Glutamatergic neuron (in vitro differentiated cells): ENCODE measurements at regions not wholly inside any gene's neighbourhood (a gene's known extent, or its start where the extent isn't known, plus 50 kb on each side); places are given as distances from the start of the nearest gene placed in this dataset.

ENCODE experiments used
- DNase-seq: peaks from one replicate; pipeline ENCODE4 v3.0.0; 2022
- H3K27ac Mint-ChIP-seq: one replicate; pipeline ENCODE4 v1.8.0; 2020; ENCODE audit warnings: mild to moderate bottlenecking, mixed read lengths, inconsistent platforms; ENCODE audit not compliant: unreplicated experiment
- H3K27me3 Mint-ChIP-seq: one replicate; pipeline ENCODE4 v1.8.0; 2020; ENCODE audit warnings: mild to moderate bottlenecking, moderate library complexity, mixed read lengths, inconsistent platforms; ENCODE audit not compliant: unreplicated experiment
- H3K36me3 Mint-ChIP-seq: one replicate; pipeline ENCODE4 v1.8.0; 2020; ENCODE audit warnings: mild to moderate bottlenecking, mixed read lengths, inconsistent platforms; ENCODE audit not compliant: unreplicated experiment
- H3K4me1 Mint-ChIP-seq: one replicate; pipeline ENCODE4 v1.8.0; 2020; ENCODE audit warnings: mild to moderate bottlenecking, low read depth, mixed read lengths, inconsistent platforms; ENCODE audit not compliant: unreplicated experiment
- H3K4me3 Mint-ChIP-seq: one replicate; pipeline ENCODE4 v1.8.0; 2020; ENCODE audit warnings: mild to moderate bottlenecking, mixed read lengths, inconsistent platforms; ENCODE audit not compliant: unreplicated experiment
- H3K9me3 Mint-ChIP-seq: one replicate; pipeline ENCODE4 v1.8.0; 2020; ENCODE audit warnings: mild to moderate bottlenecking, moderate library complexity, mixed read lengths, inconsistent platforms; ENCODE audit not compliant: unreplicated experiment
- TF ChIP-seq, protein P1 (sequence below): fragments of 200-600 bp; sonication (generic); IDR thresholded peaks from one replicate; pipeline ENCODE4 v1.5.0; 2021; ENCODE audit not compliant: partially characterized antibody, unreplicated experiment

DNA sequence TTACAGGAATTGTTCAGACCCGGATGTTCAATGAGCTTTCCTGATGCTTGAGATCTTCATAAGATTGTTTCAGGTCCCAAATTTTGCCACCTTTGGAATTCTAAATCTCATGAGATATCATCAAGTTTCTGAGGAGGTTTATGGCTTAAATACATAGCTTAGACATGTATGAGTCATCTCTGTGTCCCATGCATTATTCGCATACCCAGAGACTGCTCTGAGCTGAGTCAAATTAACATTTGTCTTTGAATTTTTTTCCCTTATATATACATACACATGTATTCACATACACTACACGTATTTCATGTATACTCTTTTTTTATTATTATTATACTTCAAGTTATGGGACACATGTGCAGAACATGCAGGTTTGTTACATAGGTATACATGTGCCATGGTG, 744.6 kb downstream of the BRINP1 start:
- Mint-ChIP-seq H3K27ac (no peak overlapping the region), H3K4me1 (no peaks in the 10 kb centered on the region), H3K36me3 (no peaks in the 10 kb centered on the region), H3K9me3 (no peaks in the 10 kb centered on the region), H3K4me3 (no peak overlapping the region), H3K27me3 (no peaks in the 10 kb centered on the region)
- DNase-seq: no peak
- TF ChIP-seq, protein P1, sequence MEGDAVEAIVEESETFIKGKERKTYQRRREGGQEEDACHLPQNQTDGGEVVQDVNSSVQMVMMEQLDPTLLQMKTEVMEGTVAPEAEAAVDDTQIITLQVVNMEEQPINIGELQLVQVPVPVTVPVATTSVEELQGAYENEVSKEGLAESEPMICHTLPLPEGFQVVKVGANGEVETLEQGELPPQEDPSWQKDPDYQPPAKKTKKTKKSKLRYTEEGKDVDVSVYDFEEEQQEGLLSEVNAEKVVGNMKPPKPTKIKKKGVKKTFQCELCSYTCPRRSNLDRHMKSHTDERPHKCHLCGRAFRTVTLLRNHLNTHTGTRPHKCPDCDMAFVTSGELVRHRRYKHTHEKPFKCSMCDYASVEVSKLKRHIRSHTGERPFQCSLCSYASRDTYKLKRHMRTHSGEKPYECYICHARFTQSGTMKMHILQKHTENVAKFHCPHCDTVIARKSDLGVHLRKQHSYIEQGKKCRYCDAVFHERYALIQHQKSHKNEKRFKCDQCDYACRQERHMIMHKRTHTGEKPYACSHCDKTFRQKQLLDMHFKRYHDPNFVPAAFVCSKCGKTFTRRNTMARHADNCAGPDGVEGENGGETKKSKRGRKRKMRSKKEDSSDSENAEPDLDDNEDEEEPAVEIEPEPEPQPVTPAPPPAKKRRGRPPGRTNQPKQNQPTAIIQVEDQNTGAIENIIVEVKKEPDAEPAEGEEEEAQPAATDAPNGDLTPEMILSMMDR: no peak

DNA sequence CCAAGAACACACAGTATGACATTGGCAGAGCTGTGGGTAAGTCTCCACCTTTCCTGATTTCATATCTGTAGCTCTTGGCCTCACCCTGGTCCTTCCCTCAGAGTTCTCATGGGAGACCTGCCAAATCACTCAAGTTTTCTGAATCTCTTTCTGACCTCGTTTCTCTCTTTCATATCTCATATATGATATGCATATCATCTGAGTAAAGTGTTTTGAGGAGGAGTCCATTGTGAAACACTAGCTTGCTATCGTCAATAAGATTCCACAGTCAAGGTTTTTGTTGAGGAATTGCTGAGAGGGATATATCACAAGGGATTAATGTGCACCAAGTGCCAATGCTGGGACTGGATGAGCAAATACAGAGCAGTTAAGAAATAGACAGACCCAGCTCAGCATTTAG, 739.2 kb downstream of the BRINP1 start:
- H3K27ac Mint-ChIP-seq: no peak overlapping the region
- DNase-seq: no peak

DNA sequence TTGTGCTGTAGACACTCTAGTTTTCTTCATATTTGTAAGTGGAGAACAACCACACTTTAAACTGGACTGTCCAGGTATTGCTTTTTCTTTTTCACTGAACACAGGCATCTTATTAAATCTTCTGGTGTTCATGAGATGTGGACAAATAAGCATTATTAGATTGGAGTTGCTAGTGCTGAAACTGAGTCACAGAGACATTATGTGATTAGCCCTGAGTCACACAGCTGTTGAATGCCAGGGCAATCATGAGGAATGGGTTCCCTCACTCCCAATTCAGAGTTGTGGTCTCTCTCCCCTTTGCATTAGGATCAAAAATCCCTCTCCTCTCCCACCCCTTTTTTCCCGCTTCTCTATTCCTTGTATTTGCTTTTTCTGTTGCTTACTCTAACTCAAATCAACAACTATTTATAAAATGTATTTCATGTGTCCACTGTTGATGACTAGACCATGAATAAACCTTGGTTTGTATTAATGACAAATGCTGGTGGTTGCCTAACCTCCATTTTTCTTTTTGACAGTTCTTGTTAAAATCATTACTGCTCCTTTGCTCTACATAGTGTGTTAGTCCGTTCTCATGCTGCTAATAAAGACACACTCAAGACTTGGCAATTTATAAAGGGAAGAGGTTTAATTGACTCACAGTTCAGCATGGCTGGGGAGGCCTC, 738.2 kb downstream of the BRINP1 start:
- no peaks in the 10 kb centered on the region for H3K4me1 Mint-ChIP-seq

More for the DNA sequence above, 739.2 kb downstream of the BRINP1 start:
- TF ChIP-seq, protein P1: no peak
- Mint-ChIP-seq H3K9me3 (no peaks in the 10 kb centered on the region), H3K36me3 (peaks cover 6% of the 10 kb centered on the region), H3K4me3 (no peak overlapping the region), H3K27me3 (no peaks in the 10 kb centered on the region), H3K4me1 (no peaks in the 10 kb centered on the region)

DNA sequence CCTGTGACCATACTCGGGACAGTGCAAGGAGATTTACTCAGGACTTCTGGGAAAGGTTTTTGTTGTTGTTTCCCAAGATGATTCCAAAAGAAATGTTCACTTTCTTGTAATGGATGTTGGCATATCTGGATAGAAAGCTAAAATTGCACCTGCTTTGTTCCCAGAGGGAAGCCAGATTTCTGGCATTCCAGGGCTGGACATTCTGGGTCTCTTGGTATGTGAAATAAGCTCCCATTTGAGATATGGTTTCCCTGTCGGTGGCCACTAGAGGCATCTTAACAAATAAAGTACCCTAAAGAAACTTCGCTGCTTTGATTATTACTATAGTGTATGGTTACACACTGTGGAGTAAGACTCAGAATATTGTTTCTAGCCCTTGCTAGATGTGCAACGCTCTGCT, 737.3 kb downstream of the BRINP1 start:
- no peak for DNase-seq
- H3K4me1 Mint-ChIP-seq: no peaks in the 10 kb centered on the region
- H3K36me3 Mint-ChIP-seq: peaks cover 6% of the 10 kb centered on the region
- no peaks in the 10 kb centered on the region for H3K27me3 Mint-ChIP-seq
- TF ChIP-seq, protein P1: no peak
- no peak overlapping the region for H3K4me3 Mint-ChIP-seq
- H3K27ac Mint-ChIP-seq: no peak overlapping the region
- no peaks in the 10 kb centered on the region for H3K9me3 Mint-ChIP-seq

More for the DNA sequence above, 738.2 kb downstream of the BRINP1 start:
- peaks cover 6% of the 10 kb centered on the region for H3K36me3 Mint-ChIP-seq
- no peaks in the 10 kb centered on the region for H3K27me3 Mint-ChIP-seq
- no peak overlapping the region for H3K4me3 Mint-ChIP-seq
- no peaks in the 10 kb centered on the region for H3K9me3 Mint-ChIP-seq
- TF ChIP-seq, protein P1: no peak
- no peak for DNase-seq
- no peak overlapping the region for H3K27ac Mint-ChIP-seq

GRCh38 chr9:118635416-118635815, 733.8 kb downstream of the BRINP1 start:
- DNase-seq: no peak
- H3K36me3 Mint-ChIP-seq: peaks cover 6% of the 10 kb centered on the region
- TF ChIP-seq, protein P1: no peak
- no peaks in the 10 kb centered on the region for H3K27me3 Mint-ChIP-seq
- no peak overlapping the region for H3K4me3 Mint-ChIP-seq
- no peak overlapping the region for H3K27ac Mint-ChIP-seq
- no peaks in the 10 kb centered on the region for H3K9me3 Mint-ChIP-seq
- no peaks in the 10 kb centered on the region for H3K4me1 Mint-ChIP-seq
